GM19467 (cell line): ENCODE measurements at regions not wholly inside any gene's neighbourhood (a gene's known extent, or its start where the extent isn't known, plus 50 kb on each side); places are given as distances from the start of the nearest gene placed in this dataset.

Source experiments
- ATAC-seq: cut with Tn5 transposase; IDR thresholded peaks from one replicate; pipeline ENCODE4 v1.9.1; 2021; ENCODE audit warnings: mild to moderate bottlenecking, moderate library complexity; ENCODE audit not compliant: unreplicated experiment

DNA sequence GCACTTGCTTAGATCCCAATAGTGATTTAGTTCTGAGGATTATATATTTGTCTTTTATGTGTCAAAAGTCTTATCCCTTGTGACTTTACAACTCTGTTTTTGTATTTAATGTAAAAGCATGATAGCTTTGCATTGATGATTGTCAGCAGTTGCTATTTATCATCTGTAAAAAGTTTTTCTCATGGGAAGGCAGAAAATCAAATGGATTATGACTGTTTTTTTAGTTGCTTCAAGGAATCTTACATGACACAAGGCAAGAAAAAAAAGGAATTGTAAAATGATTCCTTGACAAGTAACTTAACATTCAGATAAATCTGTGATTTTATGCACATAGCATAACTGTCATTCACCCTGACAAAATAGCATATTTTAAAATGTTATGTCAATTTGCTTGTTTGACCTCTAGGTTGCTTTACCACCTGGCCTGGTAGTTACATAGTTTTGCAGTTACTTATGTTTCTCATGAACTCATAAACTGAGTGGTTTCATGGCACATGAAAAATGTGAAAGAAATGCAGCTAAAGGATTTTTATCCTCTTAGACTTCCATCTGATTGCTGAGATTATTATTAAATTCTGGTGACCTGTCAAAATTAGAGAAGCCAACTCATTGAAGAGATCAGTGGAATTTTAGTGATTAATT, 622.6 kb downstream of the ADGRL2 start:
- ATAC-seq: no peak

DNA sequence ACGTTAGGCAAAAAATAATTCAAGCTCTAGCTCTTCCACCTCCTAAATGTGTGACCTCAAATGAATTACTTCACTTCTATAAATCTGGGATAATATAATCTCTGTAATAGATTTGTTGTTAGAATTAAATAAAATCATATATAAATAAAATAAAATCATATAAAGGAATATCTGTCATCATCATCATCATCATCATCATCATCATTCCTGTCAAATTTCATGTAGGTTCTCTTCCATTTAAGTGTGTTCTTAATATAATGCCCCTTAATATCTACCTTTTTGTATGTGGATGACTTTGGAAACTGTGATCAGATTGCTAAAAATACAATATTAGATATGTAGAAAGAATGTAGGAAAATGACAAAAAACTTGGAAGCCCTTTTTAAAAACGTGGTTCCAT, 621.0 kb downstream of the ADGRL2 start:
- ATAC-seq: no peak

DNA sequence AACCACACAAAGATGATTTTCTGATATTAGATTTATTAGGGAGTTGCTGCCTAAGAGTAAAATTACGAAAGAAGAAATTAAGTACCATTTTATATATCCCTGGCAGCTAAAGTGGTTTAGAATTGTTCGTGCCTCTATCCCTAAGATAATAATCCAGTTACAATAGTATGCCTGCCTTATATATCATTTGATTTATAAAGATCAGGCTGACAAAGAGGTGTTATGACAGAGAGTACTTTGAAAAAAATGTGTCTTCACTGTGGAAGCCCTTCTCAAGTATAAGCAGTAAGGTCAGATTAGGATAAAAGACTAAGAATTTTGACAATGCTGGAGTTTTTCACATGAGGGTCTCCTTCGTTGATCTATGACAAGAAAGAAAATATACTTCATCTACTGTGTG, 619.9 kb downstream of the ADGRL2 start:
- ATAC-seq: no peak

DNA sequence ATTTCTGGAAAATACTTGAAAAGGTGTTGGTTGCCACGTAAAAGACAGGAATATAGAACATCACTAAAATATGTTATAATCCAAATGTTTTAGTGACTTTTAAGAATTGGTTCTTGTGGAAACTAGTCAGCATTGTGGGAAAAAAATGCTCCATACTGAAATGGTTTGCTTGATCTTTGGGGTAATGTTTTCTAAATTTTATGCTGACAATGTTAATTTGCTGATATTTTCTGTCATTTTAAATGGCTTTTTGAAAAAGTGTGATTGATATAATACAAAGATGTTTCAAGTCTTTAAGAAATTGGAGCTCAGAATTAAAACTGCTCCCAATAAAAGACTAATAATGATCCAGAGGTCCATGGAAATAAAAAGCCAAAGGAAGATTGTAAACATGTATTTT, 610.9 kb downstream of the ADGRL2 start:
- ATAC-seq: no peak

DNA sequence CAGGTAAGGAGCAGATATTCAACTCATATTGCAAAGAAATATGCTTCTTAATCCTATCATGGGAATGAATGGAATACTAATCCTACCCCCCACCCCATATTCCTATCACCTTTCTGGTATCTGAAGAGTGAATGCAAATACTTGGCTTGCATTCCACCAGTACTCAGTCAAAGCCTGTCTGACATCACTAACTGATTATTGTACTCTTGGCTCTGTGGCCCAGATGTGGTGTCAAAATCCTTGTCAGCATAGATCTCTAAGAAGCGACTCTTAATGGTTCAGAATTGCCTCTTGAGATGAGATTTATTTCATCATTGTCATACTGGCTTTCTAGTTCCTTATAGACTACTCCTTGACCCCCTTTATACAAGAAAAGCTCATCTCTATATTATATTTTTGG, 604.6 kb downstream of the ADGRL2 start:
- ATAC-seq: no peak

GRCh38 chr1:82401116-82401515, 600.4 kb downstream of the ADGRL2 start:
- no peak for ATAC-seq

DNA sequence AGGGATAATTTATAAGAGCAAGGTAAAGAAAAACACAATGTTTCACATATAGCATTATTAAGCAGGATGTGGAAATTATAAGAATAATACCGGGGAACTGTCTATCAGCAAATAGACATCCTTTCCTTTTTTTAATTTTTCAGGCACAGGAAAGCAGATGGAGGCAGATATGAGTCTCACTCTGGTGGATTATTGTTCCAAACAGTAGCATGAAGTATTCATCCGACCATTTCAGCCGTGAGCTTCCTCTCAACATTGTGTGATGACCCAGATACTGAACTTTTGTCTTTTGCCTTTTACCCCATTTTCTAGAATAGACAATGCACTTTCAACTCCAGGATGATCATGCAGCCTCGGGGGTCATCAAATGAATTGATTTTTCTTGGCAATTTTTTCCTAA, 599.8 kb downstream of the ADGRL2 start:
- no peak for ATAC-seq

DNA sequence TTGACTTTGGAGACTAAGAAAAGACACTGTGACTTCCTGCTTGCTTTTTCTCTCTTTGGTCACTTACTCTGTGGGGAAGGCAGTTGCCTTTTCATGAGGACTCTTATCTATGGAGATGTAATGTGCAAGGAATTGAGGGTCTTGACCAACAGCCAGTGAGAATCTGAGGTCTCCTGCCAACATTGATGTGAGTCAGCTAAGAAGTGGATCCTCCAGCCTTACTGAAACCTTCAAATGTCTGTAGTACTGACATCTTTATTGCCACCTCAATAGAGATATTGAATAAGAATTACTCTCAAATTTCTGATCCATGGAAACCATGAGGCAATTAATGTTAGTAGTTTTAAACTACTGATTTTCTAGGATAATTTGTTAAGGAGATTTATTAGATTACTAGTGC, 598.4 kb downstream of the ADGRL2 start:
- no peak for ATAC-seq

- ATAC-seq: no peak
Observed at GRCh38 chr1:82398357-82398756, 597.6 kb downstream of the ADGRL2 start.

- ATAC-seq: no peak
Observed at GRCh38 chr1:82395440-82395839, 594.7 kb downstream of the ADGRL2 start.

GRCh38 chr1:82392946-82393345, 592.2 kb downstream of the ADGRL2 start:
- ATAC-seq: no peak

DNA sequence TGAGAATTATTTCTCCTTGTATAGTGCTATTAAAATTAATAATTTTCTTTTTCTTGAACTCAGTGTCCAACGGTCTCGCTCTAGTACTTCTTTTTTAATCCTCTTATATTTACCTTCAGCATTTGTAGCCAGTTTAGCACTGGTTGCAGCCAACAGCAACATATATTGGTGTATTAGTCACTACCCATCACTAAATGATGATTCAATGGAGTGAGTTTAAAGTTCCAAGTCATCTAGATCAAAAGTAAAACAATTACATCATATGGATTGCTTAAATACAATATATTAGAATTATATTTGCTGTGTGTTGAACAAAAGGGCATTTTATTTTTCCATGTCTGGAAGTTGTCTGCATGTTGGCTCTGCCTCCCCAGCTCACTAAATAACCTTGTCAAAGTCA, 591.8 kb downstream of the ADGRL2 start:
- ATAC-seq: no peak

GRCh38 chr1:82391712-82392111, 591.0 kb downstream of the ADGRL2 start:
- no peak for ATAC-seq

GRCh38 chr1:82390627-82391026, 589.9 kb downstream of the ADGRL2 start:
- ATAC-seq: no peak

GRCh38 chr1:82388679-82389078, 587.9 kb downstream of the ADGRL2 start:
- no peak for ATAC-seq

DNA sequence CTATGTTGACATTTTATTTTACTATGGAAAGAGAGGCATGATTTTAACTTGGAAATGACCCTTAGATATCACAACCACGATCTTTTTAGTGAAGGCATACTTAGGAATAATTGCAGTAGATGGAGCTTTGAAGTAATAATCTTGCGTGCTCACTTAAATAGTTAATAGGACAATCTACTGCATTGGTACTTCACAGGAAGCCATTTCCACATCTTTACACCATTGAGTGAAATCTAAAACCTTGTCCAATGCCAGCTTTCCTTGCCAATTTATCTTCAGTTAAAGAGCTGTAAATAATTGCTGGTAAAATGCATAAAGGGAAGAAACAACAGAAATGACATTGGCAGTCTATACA, 586.3 kb downstream of the ADGRL2 start:
- no peak for ATAC-seq

DNA sequence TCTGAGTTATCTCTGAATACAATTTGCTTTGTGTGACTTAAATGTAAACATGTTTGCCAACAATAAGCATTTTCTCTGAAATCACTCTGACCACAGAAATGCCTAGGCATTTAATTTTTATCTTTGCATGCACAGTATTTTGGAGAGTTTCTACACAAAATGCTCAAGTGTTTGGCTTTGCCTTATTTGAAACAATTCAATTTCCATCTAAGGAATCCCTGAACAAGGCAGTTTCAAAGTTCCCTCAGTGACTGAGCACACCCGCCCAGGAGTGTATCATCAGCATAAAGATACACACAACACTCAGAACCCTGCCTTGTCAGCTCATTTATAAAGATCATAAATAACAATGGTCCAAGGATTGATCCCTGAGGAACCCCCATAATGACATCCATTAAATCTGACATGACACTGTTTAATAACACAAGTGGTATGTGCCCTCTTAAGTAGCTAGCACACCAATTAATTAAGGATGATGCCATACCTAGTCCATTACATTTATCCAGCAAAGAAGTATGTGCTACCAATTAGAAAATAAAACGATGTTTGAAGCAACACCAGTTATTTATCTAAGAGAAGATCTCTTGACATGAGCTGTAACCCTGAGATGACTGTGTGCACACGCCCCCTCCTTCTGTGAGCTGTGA, 585.8 kb downstream of the ADGRL2 start:
- ATAC-seq: no peak

- no peak for ATAC-seq
Observed at GRCh38 chr1:82384776-82385175, 584.0 kb downstream of the ADGRL2 start.

- no peak for ATAC-seq
Observed at GRCh38 chr1:82377201-82377884, 576.6 kb downstream of the ADGRL2 start.

DNA sequence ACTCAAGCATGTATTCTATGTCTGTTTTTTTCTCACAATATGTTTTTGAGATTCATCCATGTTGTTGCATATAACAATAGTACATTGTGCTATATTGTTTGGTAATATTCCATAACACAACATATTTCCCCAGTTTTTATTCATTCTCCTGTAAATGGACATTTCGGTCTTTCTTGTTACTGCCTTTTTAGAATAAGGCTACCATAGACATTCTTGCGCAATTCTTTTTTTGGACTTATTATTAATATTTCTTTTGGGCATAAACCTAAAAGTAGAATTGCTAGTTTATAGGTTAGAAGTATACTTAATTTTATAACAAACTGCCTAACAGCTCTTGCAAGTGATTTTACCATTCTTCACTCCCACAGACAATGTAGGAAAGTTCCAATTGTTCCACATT, 573.0 kb downstream of the ADGRL2 start:
- no peak for ATAC-seq

- ATAC-seq: no peak
Observed at GRCh38 chr1:82371844-82372498, 571.2 kb downstream of the ADGRL2 start.

GRCh38 chr1:82367456-82367855, 566.7 kb downstream of the ADGRL2 start:
- ATAC-seq: no peak
